ENCODE measurements at regions not wholly inside any gene's neighbourhood (a gene's known extent, or its start where the extent isn't known, plus 50 kb on each side); places are given as distances from the start of the nearest gene placed in this dataset.

DNA sequence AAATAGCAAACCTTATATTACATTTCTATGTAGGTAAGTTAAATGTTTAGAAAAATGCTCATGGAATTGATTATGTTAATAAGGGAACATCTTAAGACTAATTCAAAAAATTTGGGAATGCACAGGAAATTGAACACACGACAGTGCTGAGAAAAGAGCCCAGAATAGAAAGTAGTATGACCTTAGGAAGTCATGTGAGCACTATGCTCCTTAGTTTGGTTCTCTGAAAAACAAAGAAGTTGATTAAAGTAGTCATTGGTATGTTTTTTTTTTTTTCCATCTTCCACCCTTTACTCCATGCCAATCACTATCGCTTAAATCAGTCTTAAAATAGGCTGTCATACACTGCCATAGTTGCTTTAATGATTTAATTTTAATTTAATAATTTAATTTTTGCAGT lies 242.9 kb downstream of the ANKRD7 start:
- TF ChIP-seq, protein P1, sequence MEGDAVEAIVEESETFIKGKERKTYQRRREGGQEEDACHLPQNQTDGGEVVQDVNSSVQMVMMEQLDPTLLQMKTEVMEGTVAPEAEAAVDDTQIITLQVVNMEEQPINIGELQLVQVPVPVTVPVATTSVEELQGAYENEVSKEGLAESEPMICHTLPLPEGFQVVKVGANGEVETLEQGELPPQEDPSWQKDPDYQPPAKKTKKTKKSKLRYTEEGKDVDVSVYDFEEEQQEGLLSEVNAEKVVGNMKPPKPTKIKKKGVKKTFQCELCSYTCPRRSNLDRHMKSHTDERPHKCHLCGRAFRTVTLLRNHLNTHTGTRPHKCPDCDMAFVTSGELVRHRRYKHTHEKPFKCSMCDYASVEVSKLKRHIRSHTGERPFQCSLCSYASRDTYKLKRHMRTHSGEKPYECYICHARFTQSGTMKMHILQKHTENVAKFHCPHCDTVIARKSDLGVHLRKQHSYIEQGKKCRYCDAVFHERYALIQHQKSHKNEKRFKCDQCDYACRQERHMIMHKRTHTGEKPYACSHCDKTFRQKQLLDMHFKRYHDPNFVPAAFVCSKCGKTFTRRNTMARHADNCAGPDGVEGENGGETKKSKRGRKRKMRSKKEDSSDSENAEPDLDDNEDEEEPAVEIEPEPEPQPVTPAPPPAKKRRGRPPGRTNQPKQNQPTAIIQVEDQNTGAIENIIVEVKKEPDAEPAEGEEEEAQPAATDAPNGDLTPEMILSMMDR (IDR thresholded peaks at IDR 0.05; ENCODE audit: insufficient read depth, low read depth, low read length) = no peak
- no peak for TF ChIP-seq EZH2 (IDR thresholded peaks at IDR 0.05; ENCODE audit: insufficient read depth, low read length)

Data from astrocyte (in vitro differentiated cells and primary cell).